Stimulated activated CD4-positive, alpha-beta T cell treated with anti-CD3 and anti-CD28 coated beads, Interleukin-15, amount 100 ng/mL, for 1 hour (primary cell): ENCODE measurements at regions not wholly inside any gene's neighbourhood (a gene's known extent, or its start where the extent isn't known, plus 50 kb on each side); places are given as distances from the start of the nearest gene placed in this dataset.
"Not testable (repeated sequence)": the region's sequence is repeated elsewhere in the genome, so short reads cannot be mapped to it uniquely, and the experiment has no call there.

Experiments
- DNase-seq, 2 donors: peaks; one replicate each; pipeline ENCODE4 v3.0.0-alpha.2; 2020; ENCODE audit warnings: low read depth in 1 of 2, low spot score in 1 of 2

- DNase-seq, result no peak
These were observed 126.6 kb upstream of the NDST3 start for GRCh38 chr4:117907646-117908045.

GRCh38 chr4:117908306-117909207, 125.7 kb upstream of the NDST3 start:
- DNase-seq, result no peak

GRCh38 chr4:117916728-117917127, 117.6 kb upstream of the NDST3 start:
- no peak for DNase-seq

- not testable (repeated sequence) for DNase-seq
These were observed 112.0 kb upstream of the NDST3 start for GRCh38 chr4:117922311-117922710.

- not testable (repeated sequence) for DNase-seq
These were observed 106.5 kb upstream of the NDST3 start for GRCh38 chr4:117927823-117928222.

- DNase-seq, result no peak
These were observed 92.7 kb upstream of the NDST3 start for GRCh38 chr4:117941611-117942010.

- no peak for DNase-seq
These were observed 84.7 kb upstream of the NDST3 start for GRCh38 chr4:117949621-117950020.

GRCh38 chr4:117957571-117957970, 76.7 kb upstream of the NDST3 start:
- DNase-seq, result no peak

- no peak for DNase-seq
These were observed 68.7 kb upstream of the NDST3 start for GRCh38 chr4:117965622-117966021.

- DNase-seq, result no peak
These were observed 65.7 kb upstream of the NDST3 start for GRCh38 chr4:117968606-117969005.

- DNase-seq, result no peak
These were observed 62.9 kb upstream of the NDST3 start for GRCh38 chr4:117971403-117971802.

GRCh38 chr4:117983541-117984365, 50.5 kb upstream of the NDST3 start:
- no peak for DNase-seq

GRCh38 chr4:117984366-117984680, 50.0 kb upstream of the NDST3 start:
- no peak for DNase-seq
